H4 (cell line): ENCODE measurements at regions not wholly inside any gene's neighbourhood (a gene's known extent, or its start where the extent isn't known, plus 50 kb on each side); places are given as distances from the start of the nearest gene placed in this dataset.
A peak's percentile ranks its signal among the peaks of the same experiment; 100 is the strongest.

Source experiments
- DNase-seq: peaks from one replicate; pipeline ENCODE4 v3.0.0-alpha.2; 2015; ENCODE audit warnings: low spot score

DNA sequence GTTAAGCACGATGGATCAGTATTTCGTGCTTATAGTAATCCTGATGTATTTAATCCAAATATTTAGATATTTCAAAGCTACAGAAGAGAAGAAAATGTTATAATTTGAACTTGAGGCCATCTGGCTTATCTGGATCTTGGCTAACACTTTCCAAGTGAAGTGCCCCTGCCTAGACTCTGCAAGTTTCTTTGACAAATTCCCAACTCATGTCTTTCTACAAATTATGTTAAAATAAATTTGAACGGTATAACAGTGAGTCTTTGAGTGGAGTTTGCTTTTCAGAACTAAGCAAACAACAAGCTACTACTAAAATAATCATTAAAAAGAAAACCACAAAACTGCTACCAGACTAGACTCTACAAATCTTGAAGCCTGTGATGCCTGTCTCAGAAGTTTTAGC is 374.4 kb upstream of the PRICKLE1 start:
- no peak for DNase-seq

DNA sequence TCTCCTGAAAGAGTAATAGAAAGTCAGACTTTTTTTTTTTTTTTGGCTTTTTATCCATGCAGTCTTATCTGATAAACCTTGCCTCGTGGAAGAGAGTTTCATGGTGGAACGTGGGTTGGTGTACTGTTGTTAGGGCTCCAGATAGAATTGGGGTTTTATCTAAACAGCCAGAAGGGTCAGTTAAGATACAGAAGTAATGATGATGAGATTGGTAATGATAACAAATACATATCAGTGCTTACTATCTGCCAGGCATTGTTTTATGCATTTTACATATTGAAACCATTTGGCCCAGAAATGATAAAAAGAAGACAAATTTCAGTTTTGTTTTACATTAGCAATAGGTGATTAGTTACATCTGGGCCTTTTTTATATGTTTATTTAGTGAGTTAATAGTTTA is 372.8 kb upstream of the PRICKLE1 start:
- no peak for DNase-seq

DNA sequence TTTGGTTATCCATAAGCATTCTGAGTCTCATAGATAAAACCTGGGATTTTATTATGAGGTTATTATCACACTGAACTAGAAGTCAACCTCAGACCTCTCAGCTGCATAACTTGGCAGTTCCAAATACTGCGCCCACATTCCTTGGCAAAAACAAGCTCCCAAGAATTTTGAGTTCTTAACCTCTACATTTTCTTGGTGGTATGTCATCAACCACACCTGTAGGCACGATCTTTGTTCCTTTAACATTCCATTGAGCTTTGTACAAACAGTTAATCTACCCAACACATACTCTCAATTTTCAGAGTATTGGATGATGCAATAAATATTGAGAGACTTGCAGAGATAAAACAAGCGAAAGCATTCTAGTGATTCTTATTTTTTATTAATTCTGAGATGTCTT is 371.8 kb upstream of the PRICKLE1 start:
- peak; percentile 74 for DNase-seq

DNA sequence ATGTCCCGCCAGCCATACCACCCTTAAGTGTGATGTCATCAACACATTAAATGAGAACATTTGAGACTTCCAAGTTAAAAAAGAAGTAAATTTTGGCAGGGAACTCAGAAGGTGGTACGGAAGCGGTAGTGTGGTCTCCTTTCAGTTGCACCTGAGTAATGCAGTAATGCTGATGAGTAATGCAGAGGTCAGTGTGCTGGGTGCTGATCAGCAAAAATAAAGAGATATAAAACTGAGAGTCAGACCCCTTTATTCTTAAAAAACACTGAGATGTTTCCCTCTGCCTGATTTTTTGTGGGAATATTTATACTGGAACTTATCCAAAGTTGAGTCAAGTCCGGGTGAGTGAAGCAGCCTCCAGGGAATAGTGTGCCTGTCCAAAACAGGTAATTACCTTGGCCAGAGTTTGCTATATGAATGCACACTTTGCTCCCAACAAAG is 370.6 kb upstream of the PRICKLE1 start:
- DNase-seq = no peak

DNA sequence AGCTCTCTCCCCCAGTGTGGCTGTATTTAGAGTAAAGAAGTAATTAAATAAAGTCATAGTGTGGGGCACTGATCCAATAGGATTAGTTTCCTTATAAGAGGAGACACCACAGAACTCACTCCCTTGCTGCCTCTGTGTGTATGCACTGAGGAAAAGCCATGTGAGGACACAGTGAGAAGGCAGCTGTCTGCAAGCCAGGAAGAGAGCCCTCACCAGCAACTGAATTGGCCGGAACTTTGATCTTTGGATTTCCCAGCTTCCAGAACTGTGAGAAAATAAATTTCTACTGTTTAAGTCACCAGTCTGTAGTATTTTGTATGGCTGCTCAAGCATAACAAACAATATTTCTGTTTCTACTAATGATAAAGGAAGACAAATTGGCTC is 368.7 kb upstream of the PRICKLE1 start:
- DNase-seq = no peak

DNA sequence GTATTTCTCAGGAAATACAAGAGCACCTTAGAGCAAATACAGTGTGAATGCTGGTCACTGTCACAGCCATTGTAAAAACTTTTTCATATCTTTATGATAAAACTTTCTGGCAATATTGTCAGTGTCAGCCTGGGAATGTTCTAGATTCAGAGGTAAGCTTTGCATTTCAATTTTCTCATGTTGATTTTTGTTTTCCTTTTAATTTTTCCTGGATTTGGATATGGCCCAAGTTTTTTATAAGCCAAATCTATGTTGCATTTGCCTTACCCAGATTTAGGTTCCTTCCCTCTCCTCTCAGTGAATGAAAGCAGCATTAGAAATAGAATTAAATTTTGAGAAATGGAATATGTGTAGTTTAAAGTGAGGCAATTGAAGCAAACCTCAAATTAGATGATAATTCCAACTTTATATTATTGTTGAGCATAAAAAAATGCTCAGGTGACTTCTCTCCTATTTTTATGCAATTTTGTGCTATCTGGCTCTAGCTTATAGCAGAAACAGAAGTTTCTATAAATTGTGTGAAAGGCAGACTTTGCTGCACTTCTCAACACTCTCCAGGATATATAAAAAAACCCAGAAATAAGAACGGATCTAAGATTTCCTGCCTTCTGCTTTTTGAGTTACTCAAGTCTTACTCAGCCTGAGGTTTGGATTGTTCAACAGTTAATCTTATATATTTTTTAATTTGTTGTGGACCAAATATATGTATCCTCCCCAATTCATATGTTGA is 368.2 kb upstream of the PRICKLE1 start:
- DNase-seq = no peak

DNA sequence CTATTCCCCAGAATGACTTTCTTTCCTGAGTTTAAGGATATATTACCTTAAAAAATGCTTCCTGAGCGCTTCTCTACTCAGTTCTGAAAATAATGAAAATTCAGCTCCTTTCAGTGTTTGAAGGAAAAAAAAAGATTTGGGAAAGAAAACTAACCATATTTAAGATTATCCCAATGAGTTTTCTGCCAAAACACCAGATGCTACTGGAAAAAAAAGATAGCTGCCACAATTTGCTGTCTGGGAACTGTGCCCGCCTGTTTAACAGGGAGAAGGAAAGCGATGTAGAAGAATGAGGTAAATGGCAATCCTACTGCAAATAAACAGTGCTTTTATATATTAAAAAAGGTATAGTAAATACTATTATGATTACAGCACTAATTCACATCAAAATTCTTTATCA is 367.6 kb upstream of the PRICKLE1 start:
- no peak for DNase-seq

DNA sequence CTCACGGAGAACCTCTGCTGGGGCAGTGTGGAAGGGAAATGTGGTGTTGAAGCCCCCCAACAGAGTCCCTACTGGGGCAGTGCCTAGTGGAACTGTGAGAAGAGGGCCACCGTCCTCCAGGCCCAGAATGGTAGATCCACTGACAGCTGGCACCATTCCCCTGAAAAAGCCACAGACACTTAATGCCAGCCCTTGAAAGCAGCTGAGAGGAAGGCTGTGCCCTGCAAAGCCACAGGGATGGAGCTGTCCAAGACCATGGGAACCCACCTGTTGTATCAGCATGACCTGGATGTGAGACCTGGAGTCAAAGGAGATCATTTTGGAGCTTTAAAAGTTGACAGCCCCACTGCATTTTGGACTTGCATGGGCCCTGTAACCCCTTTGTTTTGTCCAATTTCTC is 363.5 kb upstream of the PRICKLE1 start:
- no peak for DNase-seq

DNA sequence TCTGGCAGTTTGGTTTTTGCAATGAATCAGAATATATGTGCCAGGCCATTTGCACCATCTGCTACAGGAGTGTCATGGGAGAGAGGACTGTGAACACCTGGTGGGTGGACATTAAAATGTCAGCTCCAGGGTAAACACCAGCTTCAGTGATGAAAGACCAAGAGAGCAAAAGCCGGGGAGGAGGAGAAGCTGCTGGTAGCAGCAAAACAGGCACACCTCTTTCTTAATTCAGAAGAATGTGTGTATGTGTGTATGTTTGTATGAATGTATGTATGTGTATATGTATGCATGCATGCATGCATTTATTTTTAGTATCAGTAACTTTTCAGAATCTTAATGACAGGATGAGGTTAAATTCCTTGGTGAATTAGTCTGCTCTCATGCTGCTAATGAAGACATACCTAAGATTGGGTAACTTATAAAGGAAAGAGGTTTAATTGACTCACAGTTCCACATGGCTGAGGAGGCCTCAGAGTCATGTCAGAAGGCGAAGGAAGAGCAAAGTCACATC is 357.4 kb upstream of the PRICKLE1 start:
- no peak for DNase-seq

DNA sequence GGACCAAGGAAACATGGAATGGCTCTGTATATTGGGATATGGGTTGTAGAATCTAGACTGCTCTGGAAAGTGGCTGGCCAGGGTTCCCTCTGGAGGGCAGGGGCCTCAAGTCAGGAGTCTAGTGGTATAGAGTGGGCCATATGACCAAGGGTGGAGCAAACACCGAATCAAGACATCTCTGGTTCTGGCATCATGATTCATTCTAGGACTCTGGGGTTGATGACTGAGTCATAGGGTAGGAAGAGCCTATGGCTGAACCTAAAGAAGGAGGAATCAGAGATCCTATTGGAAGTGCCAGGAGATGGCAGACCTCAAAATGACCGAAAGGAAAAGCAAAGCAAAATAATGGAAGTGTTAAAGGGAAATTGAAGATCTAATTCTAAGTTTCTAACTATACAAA is 356.4 kb upstream of the PRICKLE1 start:
- no peak for DNase-seq

DNA sequence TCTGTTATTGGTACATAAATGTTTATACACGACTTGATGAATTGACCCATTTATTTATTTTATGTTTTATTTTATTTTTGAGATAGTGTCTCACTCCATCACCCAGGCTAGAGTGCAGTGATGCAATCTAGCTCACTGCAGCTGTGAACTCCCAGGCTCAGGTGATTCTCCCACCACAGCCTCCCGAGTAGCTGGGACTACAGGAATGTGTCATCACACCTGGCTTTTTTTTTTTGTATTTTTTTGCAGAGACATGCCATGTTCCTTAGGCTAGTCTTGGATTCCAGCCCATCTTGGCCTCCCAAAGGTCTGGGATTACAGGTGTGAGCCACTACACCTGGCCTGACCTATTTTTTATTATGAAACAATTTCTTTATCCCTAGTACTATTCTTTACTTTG is 355.0 kb upstream of the PRICKLE1 start:
- DNase-seq = no peak

DNA sequence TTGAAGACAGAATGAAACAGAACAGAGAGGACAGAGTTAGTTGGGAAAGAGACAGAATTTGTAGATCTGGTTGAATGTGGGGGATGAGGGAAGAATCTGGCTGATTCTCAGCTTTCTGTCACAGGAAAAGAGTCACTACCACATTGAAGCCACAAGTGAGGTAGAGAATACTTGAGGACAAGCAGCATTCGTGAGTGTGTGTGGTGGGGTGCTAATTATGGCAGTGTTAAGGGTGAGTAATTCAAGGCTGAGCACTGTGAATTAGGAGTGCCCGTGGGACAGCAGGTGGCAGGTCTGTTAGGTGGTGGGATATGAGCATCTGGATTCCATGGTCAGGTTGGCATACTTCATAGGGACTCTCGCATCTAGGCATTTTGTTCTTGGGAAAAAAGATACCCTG is 347.4 kb upstream of the PRICKLE1 start:
- no peak for DNase-seq

DNA sequence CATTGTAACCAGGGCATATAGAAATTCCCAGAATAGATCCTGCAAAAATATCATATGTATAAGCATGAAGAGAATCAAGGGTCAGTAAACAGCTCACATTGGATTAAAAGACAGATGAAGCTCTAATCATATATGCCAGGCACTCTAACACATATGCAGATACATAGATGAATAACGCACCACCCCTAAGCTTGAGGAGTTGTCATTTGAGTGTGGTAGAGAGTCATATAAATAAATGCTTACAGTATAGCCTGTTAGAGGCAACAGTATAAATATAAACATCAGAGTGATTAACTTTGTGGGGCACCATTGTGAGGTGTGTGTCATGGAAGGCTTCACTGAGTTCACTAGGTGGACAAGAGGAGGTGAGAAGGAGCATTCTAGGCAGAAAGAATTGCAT is 346.7 kb upstream of the PRICKLE1 start:
- no peak for DNase-seq

DNA sequence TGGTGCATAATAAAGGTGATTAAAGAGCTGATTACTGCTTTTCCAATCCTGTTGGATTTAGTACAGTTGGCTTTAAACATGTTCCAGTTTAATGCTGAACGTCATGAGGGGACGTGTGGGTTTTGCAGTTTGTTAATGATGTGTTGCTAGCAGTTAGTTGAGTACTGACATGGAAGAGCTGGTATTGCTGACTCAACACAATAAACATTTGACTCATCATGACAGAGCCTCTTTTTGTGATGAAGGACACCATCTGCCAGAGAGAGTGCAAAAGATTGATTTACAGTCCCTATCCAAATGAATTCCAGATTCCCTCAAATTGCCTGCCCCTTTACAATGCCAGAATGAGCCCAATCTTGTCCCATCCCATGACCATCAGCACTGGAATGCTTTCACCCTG is 346.2 kb upstream of the PRICKLE1 start:
- peak; percentile 10 for DNase-seq

DNA sequence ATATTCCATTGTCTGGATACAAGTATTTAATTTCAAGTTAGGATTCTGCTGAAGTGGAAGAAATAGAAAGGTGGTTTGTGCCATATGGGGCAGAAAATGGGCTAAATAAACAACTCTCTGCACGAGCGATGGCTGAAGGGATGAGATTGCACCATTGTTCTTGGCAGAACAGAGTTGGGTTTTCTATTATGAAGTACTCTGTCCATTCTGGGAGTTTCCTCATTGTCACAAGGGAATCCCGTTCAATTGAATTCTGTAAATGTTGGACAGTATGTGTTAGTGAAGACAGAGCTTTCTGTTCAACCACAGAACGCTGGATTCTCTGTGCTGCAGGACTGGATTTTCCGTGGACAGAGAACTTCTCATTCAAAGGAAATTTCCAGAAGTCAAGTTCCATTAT is 345.5 kb upstream of the PRICKLE1 start:
- no peak for DNase-seq

DNA sequence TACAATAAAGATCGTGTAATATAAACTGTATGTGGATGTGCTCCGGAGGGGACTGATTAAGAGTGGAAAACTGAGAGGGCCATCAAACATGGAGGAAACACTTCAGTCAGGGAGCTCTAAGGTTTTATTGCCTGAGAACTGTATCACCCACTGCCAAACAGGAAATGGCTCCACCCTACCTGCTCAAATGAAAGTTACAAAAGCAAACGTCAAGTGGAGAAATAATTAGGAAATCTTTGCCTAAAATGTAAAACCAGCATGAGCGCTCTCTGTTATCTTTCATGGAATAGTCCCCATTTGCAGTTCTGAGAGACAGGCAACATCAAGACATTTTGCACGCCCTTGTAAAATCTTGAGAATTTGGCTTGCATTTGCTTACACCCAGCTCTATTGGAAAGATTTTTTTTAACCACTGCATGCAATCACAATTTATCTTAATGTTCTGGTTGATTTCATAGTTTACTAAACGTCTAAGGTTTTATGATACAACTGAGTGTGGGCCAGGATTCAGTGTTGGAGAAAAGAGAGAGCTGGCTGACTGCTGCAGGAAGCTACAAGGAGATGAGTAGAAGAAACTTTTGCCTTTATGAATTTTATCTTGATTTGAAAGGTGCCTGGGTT is 344.0 kb upstream of the PRICKLE1 start:
- no peak for DNase-seq

DNA sequence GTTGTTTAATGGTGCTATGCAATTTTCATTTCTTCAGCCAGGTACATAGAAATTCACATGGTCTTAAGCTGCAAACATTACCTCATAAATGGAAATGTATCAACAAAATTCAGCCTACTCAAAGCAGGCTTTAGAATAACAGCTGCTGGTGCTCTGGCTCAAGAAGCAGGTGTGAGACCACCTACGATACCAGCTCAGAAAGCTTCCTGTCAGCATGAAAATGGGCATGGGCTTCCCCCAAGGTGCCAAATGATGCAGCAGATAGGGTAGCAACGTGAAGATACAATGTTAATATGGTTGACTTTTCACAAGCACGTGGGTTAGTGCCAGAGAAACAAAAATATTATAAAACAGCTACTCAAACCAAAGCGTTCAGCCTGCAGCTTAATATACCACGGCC is 343.4 kb upstream of the PRICKLE1 start:
- DNase-seq = no peak

DNA sequence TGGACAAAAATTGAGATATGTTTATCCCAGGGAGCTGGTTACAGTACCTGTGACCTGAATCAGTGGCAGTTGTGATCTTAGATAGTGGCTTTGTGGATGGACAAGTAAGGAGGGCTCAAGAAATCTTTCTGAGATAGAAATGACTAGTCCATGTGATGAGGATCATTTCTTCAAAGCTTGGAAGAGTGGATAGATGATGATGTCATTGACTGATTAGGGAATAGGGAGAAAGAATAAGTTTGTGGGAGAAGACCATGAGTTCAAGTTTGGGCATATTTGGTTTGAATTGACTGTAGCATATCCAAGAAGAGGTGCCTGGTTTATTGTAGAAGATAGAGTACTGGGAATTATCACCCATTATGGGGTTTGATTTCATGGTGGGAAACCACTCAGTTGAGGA is 336.7 kb upstream of the PRICKLE1 start:
- DNase-seq = no peak

DNA sequence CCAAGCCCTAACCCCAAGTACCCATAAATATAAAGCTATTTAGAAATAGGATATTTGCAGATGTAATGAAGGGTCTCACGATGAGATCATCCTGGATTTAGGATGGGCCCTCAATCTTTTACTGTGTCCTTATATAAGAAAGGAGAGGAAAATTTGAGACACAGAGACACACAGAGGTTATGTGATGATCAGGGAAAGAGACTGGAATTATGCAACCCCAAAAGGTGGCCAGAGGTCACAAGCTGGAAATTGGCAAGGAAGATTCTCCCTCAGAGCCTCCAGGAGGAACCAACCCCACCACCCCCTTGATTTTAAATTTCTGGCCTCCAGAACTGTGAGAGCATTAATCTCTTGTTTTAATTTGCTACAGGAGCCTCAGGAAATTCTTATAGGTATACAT is 334.9 kb upstream of the PRICKLE1 start:
- no peak for DNase-seq

DNA sequence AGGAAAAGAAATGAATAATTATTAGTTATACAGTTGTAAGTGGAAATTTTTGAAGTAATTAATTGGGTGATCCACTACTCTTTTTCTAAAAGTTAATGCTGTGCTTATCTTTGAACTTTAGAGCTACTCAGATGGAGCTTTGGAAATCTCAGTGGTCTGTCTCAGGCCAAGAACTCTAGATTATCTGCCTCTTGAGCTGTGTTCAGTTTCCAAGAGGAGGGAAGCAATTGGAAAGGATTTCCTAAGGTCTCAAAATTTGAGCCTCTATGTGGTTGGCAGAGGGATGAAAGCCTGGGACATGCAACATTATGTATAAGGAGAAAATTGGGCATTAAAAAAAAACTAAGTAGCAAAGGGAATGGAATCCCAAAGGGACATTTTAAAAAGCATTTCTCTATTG is 334.0 kb upstream of the PRICKLE1 start:
- no peak for DNase-seq

DNA sequence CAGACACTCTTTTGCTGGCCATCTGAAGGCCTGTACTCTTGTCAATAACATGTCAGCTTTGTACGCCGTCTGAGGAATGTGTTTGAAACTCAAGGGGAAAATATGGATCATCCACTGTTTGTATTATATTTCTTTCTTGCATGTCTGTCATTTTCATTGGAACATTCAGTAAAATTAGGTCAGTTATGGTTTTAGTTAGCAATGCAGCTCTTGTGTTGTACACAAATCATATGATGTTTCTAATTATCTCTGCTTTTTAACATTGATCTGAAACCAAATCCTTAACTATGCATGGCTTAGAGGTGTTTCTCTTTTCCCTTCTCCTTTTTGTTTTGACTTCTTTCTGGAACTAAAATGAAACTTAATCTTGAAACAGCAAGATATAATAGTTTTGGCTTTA is 333.6 kb upstream of the PRICKLE1 start:
- DNase-seq = no peak

DNA sequence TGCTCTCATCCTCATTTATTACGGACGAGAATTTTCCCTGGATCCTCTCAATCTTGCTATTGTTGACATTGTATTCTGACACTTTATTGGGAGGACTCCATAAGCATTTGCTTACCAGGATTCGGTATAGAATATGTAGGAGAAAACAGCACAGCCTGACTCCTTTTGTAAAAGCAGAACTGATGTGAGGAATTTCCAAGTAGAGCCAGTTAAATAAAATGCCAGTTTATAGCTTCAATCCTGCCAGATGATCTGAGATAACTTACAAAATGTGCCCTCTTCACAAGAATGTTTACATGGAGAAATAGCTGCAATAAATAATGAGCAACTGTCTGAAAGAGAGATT is 332.9 kb upstream of the PRICKLE1 start:
- no peak for DNase-seq

DNA sequence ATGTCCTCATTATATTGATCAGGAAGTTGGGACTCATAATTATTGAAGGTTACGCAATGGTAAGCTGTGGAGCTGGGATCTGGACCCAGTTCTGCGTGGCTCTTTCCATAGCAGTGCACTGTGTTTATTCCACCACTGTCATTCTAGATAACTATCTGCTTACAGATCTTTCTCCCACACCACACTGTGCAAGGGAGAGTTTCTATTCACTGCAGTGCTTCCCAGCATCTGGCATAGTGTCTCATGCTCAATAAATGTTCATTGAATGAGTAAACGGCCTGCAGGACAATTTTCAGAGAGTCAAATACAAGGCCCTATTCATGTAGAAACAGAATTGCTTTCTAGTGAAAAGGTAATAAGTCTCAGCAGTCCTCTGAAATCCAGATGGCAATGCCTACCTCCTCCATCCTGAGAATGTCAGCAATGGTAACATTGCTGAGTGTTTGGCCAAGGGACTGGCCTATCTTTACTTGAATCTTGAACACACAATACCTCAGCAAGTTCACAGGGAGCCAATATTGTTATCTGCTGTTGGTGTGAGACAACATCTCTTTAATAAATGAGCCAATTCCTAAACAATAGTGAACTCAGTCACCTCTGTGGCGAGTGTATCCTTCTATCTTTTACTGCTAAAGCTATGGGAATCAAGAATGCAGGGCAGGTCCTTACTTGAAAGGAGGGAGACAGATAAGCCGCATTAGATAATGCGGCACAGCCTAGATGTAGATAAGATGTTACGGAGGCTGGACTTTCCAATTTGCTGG is 332.4 kb upstream of the PRICKLE1 start:
- no peak for DNase-seq
